A549 (cell line): ENCODE measurements at regions not wholly inside any gene's neighbourhood (a gene's known extent, or its start where the extent isn't known, plus 50 kb on each side); places are given as distances from the start of the nearest gene placed in this dataset.

Source experiments
- BHLHE40 ChIP-seq: IDR thresholded peaks from 2 replicates; pipeline ENCODE4 v1.6.1; 2012; ENCODE audit warnings: low read depth, low read length, inconsistent platforms
- CEBPB ChIP-seq, 2 experiments: fragments of >200 bp in 1 of 2; sonication (Bioruptor Twin) in 1 of 2; formaldehyde crosslinking in 1 of 2; IDR thresholded peaks; 2 replicates each; pipeline ENCODE4 v1.6.1; 2012 to 2016
- EHMT2 ChIP-seq: fragments of 200-600 bp; sonication (generic); IDR thresholded peaks from 2 replicates; pipeline ENCODE4 v1.6.1; 2016; ENCODE audit warnings: antibody characterized with exemption, low read depth, mild to moderate bottlenecking, moderate library complexity
- HOXA7 ChIP-seq: fragments of 250-450 bp; sonication (Bioruptor Pico); IDR thresholded peaks from 2 replicates; pipeline ENCODE4 v1.5.0; 2020; ENCODE audit warnings: mild to moderate bottlenecking, moderate library complexity
- HOXB5 ChIP-seq: fragments of 250-450 bp; sonication (Bioruptor Pico); IDR thresholded peaks from 2 replicates; pipeline ENCODE4 v1.5.0; 2020; ENCODE audit warnings: mild to moderate bottlenecking, moderate library complexity
- KDM1A ChIP-seq: fragments of 200-600 bp; sonication (generic); IDR thresholded peaks from 2 replicates; pipeline ENCODE4 v1.6.1; 2016; ENCODE audit warnings: low read depth, mild to moderate bottlenecking
- POLR2A ChIP-seq: IDR thresholded peaks from 2 replicates; pipeline ENCODE4 v1.6.1; 2012; ENCODE audit warnings: mild to moderate bottlenecking, low read length
- POLR2AphosphoS2 ChIP-seq: conservative IDR thresholded peaks from 2 replicates; pipeline ENCODE4 v1.6.1; 2012; ENCODE audit warnings: low read length, improper control_type of control experiment, inconsistent platforms
- RAD21 ChIP-seq, 2 experiments: fragments of >200 bp in 1 of 2; sonication (Bioruptor Twin) in 1 of 2; formaldehyde crosslinking in 1 of 2; IDR thresholded peaks in 1 of 2; conservative IDR thresholded peaks in 1 of 2; 2 replicates in 1 of 2; 3 replicates in 1 of 2; pipeline ENCODE4 v1.6.1; 2012 to 2018; ENCODE audit warnings: inconsistent platforms in 1 of 2
- RFX5 ChIP-seq: fragments of 450-650 bp; IDR thresholded peaks from 2 replicates; pipeline ENCODE4 v1.7.1; 2014; ENCODE audit warnings: antibody characterized with exemption, mild to moderate bottlenecking, moderate library complexity
- TF ChIP-seq, protein P1 (sequence below): fragments of 450-650 bp; IDR thresholded peaks from 2 replicates; pipeline ENCODE4 v1.6.1; 2014; ENCODE audit warnings: antibody characterized with exemption
- TF ChIP-seq, protein P2 (sequence below): fragments of 200-600 bp; sonication (generic); IDR thresholded peaks from 2 replicates; pipeline ENCODE4 v1.6.1; 2016; ENCODE audit warnings: antibody characterized with exemption, mild to moderate bottlenecking, moderate library complexity
- TF ChIP-seq, protein P3 (sequence below): fragments of >200 bp; sonication (Bioruptor Twin); formaldehyde crosslinking; IDR thresholded peaks from 3 replicates; pipeline ENCODE4 v1.5.1; 2016
- TF ChIP-seq, protein P4 (sequence below): IDR thresholded peaks from 2 replicates; pipeline ENCODE4 v1.6.1; 2012

DNA sequence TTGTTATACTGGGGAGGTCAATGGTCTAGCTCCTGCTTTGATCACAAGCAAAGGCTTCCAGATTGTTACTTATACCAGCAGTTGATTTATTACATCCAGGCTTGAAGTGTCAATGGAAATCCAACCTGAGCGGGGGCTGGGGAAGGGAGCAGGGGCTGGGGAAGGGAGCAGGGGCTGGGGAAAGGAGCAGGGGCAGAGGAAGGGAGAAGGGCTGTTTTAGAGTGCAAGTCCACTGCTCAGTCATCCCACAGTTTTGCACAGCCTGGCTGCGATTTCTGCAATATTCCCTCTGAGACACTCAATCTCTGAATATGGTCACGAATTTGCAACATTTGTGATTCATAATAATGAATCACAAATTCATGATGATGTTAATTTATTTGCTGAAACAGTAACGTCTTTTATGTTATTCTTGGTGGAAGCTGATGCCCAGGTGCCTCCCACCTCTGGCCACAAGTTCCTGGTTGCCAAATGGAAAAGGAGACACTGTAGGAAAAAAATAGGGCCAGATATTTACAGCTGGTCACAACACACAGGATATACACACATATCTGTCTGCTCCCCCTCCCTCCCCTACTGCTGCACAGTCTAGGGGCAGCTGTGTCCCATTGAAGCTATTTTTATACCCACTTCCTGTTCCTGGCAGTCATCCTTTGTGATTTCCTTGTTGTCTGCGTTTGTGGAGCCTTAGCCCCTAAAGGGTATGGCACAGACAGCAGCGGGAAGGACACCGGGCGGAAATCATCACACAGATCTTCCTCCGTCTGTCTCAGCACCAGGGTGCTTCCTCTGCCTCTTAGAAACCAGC is 325.1 kb downstream of the GADD45G start:
- TF ChIP-seq RFX5 (no peak), KDM1A (no peak), POLR2A (no peak), BHLHE40 (no peak), CEBPB (IDR thresholded peaks at IDR 0.05) (no peak), POLR2AphosphoS2 (no peak), HOXA7 (no peak), RAD21 (conservative IDR thresholded peaks at IDR 0.05 in 1 of 2, IDR thresholded peaks at IDR 0.05 in 1 of 2) (no peak), EHMT2 (no peak), HOXB5 (CRISPR knock-in tag) (no peak)
- TF ChIP-seq, protein P1, sequence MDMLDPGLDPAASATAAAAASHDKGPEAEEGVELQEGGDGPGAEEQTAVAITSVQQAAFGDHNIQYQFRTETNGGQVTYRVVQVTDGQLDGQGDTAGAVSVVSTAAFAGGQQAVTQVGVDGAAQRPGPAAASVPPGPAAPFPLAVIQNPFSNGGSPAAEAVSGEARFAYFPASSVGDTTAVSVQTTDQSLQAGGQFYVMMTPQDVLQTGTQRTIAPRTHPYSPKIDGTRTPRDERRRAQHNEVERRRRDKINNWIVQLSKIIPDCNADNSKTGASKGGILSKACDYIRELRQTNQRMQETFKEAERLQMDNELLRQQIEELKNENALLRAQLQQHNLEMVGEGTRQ = no peak
- TF ChIP-seq, protein P2, sequence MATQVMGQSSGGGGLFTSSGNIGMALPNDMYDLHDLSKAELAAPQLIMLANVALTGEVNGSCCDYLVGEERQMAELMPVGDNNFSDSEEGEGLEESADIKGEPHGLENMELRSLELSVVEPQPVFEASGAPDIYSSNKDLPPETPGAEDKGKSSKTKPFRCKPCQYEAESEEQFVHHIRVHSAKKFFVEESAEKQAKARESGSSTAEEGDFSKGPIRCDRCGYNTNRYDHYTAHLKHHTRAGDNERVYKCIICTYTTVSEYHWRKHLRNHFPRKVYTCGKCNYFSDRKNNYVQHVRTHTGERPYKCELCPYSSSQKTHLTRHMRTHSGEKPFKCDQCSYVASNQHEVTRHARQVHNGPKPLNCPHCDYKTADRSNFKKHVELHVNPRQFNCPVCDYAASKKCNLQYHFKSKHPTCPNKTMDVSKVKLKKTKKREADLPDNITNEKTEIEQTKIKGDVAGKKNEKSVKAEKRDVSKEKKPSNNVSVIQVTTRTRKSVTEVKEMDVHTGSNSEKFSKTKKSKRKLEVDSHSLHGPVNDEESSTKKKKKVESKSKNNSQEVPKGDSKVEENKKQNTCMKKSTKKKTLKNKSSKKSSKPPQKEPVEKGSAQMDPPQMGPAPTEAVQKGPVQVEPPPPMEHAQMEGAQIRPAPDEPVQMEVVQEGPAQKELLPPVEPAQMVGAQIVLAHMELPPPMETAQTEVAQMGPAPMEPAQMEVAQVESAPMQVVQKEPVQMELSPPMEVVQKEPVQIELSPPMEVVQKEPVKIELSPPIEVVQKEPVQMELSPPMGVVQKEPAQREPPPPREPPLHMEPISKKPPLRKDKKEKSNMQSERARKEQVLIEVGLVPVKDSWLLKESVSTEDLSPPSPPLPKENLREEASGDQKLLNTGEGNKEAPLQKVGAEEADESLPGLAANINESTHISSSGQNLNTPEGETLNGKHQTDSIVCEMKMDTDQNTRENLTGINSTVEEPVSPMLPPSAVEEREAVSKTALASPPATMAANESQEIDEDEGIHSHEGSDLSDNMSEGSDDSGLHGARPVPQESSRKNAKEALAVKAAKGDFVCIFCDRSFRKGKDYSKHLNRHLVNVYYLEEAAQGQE = no peak
- TF ChIP-seq, protein P3, sequence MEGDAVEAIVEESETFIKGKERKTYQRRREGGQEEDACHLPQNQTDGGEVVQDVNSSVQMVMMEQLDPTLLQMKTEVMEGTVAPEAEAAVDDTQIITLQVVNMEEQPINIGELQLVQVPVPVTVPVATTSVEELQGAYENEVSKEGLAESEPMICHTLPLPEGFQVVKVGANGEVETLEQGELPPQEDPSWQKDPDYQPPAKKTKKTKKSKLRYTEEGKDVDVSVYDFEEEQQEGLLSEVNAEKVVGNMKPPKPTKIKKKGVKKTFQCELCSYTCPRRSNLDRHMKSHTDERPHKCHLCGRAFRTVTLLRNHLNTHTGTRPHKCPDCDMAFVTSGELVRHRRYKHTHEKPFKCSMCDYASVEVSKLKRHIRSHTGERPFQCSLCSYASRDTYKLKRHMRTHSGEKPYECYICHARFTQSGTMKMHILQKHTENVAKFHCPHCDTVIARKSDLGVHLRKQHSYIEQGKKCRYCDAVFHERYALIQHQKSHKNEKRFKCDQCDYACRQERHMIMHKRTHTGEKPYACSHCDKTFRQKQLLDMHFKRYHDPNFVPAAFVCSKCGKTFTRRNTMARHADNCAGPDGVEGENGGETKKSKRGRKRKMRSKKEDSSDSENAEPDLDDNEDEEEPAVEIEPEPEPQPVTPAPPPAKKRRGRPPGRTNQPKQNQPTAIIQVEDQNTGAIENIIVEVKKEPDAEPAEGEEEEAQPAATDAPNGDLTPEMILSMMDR = no peak
- TF ChIP-seq, protein P4, sequence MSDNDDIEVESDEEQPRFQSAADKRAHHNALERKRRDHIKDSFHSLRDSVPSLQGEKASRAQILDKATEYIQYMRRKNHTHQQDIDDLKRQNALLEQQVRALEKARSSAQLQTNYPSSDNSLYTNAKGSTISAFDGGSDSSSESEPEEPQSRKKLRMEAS = no peak
